HG02759 (cell line): ENCODE measurements at regions not wholly inside any gene's neighbourhood (a gene's known extent, or its start where the extent isn't known, plus 50 kb on each side); places are given as distances from the start of the nearest gene placed in this dataset.
A peak's percentile ranks its signal among the peaks of the same experiment; 100 is the strongest.
"Not testable (repeated sequence)": the region's sequence is repeated elsewhere in the genome, so short reads cannot be mapped to it uniquely, and the experiment has no call there.

Experiments used
- ATAC-seq: cut with Tn5 transposase; IDR thresholded peaks from one replicate; pipeline ENCODE4 v1.9.1; 2021; ENCODE audit warnings: mild to moderate bottlenecking, moderate library complexity; ENCODE audit not compliant: unreplicated experiment

- ATAC-seq, result peak; percentile 46
Measured at GRCh38 chr15:92803852-92804609, 96.1 kb upstream of the CHD2 start.

- not testable (repeated sequence) for ATAC-seq
Measured at GRCh38 chr15:92804610-92804936, 95.6 kb upstream of the CHD2 start.

- no peak for ATAC-seq
Measured at GRCh38 chr15:92805080-92805690, 94.9 kb upstream of the CHD2 start.

- ATAC-seq, result not testable (repeated sequence)
Measured at GRCh38 chr15:92806171-92806570, 94.0 kb upstream of the CHD2 start.

GRCh38 chr15:92806763-92807162 is 93.4 kb upstream of the CHD2 start:
- no peak for ATAC-seq

- ATAC-seq, result no peak
Measured at GRCh38 chr15:92807971-92808571, 92.1 kb upstream of the CHD2 start.

- no peak for ATAC-seq
Measured at GRCh38 chr15:92808598-92809063, 91.5 kb upstream of the CHD2 start.

GRCh38 chr15:92809064-92809879 is 90.9 kb upstream of the CHD2 start:
- peak; percentile 84 for ATAC-seq

GRCh38 chr15:92809880-92810361 is 90.2 kb upstream of the CHD2 start:
- ATAC-seq, result no peak

- no peak for ATAC-seq
Measured at GRCh38 chr15:92810418-92811138, 89.5 kb upstream of the CHD2 start.

GRCh38 chr15:92811148-92811913 is 88.8 kb upstream of the CHD2 start:
- no peak for ATAC-seq

GRCh38 chr15:92812271-92812670 is 87.9 kb upstream of the CHD2 start:
- no peak for ATAC-seq

GRCh38 chr15:92813485-92813884 is 86.6 kb upstream of the CHD2 start:
- ATAC-seq, result no peak

- ATAC-seq, result no peak
Measured at GRCh38 chr15:92817339-92817886, 82.7 kb upstream of the CHD2 start.

- ATAC-seq, result no peak
Measured at GRCh38 chr15:92818651-92819277, 81.4 kb upstream of the CHD2 start.

- ATAC-seq, result no peak
Measured at GRCh38 chr15:92819278-92820235, 80.6 kb upstream of the CHD2 start.

GRCh38 chr15:92820236-92821021 is 79.7 kb upstream of the CHD2 start:
- peak; percentile 90 for ATAC-seq
